ENCODE measurements at regions not wholly inside any gene's neighbourhood (a gene's known extent, or its start where the extent isn't known, plus 50 kb on each side); places are given as distances from the start of the nearest gene placed in this dataset.

DNA sequence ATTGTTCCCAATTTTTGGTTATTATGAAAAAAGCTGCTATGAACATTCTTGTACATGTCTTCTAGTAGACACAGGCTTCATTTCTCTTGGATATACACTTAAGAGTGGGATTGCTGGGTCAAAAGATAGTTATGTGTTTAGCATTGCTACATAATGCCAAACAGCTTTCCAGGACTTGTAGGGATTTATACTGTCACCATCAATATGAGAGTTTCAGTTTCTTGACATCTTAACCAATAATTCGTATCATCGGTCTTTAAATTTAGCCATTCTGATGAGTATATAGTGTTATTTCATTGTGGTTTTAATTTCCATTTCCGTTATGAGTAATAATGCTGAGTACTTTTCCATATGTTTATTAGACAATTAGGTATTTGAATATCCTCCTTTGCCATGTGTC is 190.3 kb upstream of the PFN2 start:
- no peak for DNase-seq (ENCODE audit: low read depth)

DNA sequence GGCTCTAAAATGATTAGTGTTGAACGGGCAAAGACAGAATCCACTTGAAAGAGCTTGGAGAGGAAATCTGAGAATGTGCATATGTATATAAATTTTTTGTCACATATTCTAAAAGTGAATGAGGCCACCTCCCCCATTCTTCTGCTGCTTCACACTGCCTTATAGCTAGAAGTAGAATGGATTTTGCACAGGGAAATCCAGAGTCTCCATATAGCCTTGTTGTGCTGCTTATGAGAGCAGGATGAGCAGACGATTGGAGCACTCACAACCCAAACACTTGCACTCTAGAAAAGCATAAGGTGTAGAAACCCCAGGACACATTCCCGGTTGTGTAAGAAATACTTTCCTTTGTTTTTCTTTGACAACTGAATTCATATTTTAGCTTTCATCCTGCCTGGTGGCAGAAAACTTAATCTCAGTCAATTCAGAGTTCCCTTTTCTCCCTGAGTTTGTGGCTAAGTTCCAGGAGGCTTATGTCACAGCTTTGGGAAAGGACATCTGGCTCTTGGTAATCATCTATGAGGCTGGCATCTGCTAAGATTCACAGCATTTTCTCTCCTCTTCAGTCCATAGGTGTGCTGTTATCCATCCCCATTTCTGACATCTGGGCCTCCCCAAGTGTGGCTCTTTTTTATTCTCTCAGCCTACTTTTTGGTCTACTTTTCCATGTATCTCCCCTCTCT is 188.4 kb upstream of the PFN2 start:
- DNase-seq (ENCODE audit: low read depth): no peak

DNA sequence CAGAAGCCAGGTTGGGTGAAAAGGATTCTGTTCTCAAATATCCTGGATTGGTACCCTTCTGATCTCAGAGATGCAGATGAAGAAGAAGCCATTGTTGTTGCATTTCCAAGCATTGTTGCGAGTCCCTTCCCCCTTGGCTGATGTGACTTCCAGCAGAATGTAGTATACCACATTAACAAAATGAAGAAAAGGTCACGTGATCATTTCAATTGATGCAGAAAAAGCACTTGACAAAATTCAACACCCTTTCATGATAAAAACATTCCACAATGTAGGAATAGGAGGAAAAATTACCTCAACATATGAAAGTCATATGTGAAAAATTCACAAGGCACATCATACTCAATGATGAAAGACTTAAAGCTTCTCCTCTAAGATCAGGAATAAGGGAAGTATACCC is 181.9 kb upstream of the PFN2 start:
- no peak for DNase-seq (ENCODE audit: low read depth)

GRCh38 chr3:150150633-150151032 is 179.9 kb upstream of the PFN2 start:
- DNase-seq (ENCODE audit: low read depth): no peak

GRCh38 chr3:150149651-150150051 is 179.0 kb upstream of the PFN2 start:
- DNase-seq (ENCODE audit: low read depth): no peak

DNA sequence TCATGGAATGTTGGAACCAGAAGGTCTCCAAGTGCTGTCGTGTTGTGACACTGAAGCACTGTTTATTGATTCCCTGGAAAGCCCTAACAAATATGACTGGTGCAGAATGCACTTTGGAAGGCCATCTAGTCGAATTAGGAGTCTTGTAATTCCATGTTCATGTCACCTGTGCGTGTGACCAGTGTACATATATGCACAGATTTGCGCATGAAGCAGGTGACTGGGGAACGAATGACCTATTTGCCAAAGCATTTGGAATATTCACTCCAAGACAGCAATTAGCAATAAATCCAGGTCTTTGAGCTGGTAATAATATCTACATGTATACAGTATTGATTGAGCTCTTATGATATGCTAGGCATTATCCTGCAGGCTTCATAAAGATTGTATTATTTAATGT is 177.5 kb upstream of the PFN2 start:
- no peak for DNase-seq (ENCODE audit: low read depth)

- DNase-seq (ENCODE audit: low read depth): no peak
Measured at GRCh38 chr3:150147776-150148175, 177.1 kb upstream of the PFN2 start.

GRCh38 chr3:150146991-150147761 is 176.5 kb upstream of the PFN2 start:
- DNase-seq (ENCODE audit: low read depth): no peak

GRCh38 chr3:150145659-150146058 is 175.0 kb upstream of the PFN2 start:
- no peak for DNase-seq (ENCODE audit: low read depth)

GRCh38 chr3:150144191-150144708 is 173.6 kb upstream of the PFN2 start:
- no peak for DNase-seq (ENCODE audit: low read depth)

- DNase-seq (ENCODE audit: low read depth): no peak
Measured at GRCh38 chr3:150142936-150143335, 172.2 kb upstream of the PFN2 start.

GRCh38 chr3:150141790-150142326 is 171.2 kb upstream of the PFN2 start:
- no peak for DNase-seq (ENCODE audit: low read depth)

DNA sequence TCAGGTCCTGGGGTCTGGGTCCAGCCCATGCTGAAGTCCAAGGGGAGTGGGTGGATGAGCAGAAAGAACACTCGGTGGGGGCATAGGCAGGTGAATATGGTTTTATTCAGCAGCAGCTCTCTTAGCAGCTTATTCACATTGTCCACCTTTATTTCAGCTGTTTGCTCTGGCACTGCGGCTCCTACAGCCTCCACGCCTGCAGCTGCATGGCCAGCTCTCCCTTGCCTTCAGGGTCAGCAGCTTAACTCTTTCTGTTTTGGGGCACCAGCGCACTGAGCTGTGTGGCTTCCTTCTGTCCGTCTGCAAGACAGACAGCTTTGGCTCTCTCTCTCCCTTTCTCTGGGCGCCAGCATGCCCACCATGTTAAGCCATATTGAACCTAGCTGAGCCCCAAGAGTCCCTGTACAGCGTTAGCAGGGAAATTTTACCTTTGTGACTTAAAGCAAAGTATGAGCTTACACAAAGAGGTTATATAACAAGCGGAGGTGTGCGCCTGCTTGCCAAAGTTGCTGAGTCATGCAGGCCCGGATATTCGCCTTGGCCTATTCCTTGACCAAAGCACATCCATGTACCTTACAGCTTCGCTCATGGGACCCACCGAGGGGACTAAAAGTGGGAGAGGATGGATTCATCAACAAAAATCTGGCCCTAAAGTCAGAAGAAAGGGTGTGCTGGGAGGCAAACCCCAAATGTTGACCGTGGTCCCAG is 170.1 kb upstream of the PFN2 start:
- no peak for DNase-seq (ENCODE audit: low read depth)

DNA sequence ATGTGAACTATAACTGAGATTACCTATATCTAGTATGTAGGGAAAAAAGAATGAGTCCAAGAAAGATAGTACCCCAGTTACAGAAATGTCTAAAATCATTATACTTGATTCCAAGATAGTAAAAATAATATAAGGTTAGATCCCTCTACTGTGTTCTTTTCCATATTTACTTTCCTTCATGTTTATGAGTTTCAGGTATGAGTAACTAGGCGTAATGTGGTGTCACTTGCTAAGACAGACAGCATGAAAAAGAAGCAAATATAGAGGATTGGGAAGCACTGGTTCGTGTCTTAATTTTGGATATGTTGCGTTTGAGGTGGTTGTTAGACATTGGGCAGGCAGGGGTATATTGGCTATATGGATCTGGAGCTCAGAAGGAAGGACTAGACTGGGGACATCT is 168.1 kb upstream of the PFN2 start:
- no peak for DNase-seq (ENCODE audit: low read depth)

GRCh38 chr3:150136242-150136641 is 165.5 kb upstream of the PFN2 start:
- DNase-seq (ENCODE audit: low read depth): no peak

DNA sequence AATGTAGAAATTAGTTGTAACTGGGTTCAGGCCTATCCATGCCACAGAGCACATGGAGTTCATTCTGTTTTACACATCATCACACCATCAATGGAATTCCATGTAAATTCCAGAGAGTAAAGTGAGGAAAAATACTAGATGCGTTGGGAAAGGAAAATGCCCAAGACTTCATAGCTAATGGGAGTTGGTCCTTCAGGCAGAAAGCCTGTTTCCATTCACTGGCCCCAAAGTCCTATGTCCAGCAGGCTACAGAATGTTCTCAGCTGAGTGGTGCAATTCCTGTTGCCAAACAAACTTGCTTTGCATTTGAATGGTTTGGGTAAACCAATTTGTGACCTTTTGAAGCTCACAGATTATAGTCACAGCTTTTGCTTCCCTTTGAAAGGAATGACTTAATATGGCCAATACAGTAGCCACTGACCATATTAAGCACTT is 164.6 kb upstream of the PFN2 start:
- no peak for DNase-seq (ENCODE audit: low read depth)

DNA sequence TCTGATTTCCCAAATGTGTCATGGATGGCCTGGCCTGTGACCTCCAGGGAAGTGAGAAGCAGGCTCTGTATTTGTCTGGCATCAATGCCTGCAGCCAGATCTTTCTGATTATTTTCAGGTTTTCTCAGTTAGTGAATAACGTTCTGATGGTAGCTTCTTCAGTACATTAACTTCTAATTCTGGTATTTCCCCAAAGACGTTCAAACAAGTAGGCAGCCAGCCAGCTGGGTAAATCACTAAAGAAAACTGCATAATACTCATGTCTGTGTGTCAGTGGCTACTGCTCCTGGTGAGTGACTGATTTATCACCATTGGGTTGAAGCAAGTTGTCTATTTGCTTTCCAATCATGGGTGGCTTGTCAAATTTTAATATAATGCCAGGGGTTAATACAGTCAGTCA is 162.6 kb upstream of the PFN2 start:
- no peak for DNase-seq (ENCODE audit: low read depth)

GRCh38 chr3:150132101-150132749 is 161.5 kb upstream of the PFN2 start:
- DNase-seq (ENCODE audit: low read depth): no peak

GRCh38 chr3:150131663-150132062 is 161.0 kb upstream of the PFN2 start:
- no peak for DNase-seq (ENCODE audit: low read depth)

DNA sequence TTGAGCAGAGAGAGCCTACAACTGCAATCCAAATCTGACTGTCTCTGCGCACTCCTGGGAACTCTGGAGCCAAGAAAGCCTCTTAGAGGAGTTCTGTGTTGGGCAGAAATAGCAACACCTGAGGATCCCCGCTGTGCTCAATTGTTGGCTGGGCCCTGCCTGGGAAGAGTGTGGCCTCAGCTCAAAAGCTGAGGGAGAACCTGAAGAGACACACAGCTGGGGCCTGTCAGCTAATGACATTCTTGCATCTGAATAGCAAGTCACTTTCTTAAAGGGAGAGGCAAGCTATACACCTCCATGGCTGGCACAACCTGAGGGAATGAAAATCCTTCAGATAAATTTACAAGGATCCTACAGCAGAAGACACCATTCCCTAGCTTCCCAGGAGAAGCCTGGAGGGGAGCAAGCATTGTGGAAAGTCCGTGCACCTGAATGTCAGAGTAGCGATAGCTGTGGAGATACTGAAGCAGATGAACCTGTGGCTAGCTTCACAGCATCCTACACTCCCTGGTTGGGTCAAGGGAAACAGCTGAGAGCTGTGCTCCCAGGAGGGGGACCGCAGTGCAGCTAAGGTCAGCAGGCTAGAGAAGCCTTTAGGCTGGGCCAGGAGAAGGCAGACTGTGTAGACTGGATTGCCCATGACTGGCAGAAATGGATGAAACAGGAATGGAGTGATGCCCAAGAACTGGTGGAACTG is 159.9 kb upstream of the PFN2 start:
- no peak for DNase-seq (ENCODE audit: low read depth)

- DNase-seq (ENCODE audit: low read depth): no peak
Measured at GRCh38 chr3:150129166-150129565, 158.5 kb upstream of the PFN2 start.
